ENCODE measurements at regions not wholly inside any gene's neighbourhood (a gene's known extent, or its start where the extent isn't known, plus 50 kb on each side); places are given as distances from the start of the nearest gene placed in this dataset.
A peak's percentile ranks its signal among the peaks of the same experiment; 100 is the strongest.

DNA sequence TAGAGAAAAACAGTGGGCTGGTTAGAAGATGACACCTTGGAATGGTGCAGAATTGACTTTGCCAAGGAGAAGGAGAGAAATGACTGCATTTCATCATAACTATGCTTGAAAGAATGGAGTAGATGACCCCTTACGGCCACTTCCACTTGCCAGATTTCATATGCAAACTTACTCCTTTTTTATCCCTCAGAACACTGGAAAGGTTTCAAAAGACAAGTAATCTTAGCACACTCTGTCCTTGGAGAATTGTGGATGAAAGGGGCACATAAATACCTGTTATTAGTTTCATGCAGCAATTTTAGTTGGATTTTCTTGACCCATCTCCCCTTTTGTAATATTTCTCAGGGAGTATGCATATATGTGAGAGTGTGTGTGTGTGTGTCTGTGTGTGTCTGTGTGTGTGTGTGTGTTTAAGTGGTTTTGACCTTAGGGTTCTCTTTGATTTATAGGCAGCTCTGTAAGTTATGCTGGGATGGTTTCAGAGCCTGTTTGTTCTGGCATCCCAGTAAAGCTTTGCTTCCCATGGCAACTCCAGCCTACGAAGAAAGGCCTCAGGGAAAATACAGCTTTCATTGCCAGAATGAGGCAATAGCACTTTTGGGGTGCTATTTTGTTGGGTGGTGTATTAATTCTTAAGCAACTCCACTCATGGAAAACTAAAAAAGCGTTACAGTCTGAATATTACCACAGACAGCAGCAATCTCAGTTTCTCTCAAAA lies 122.2 kb upstream of the TP63 start:
- DNase-seq (ENCODE audit: low read depth in 1 of 2, low spot score in 1 of 2): no peak
- TF ChIP-seq GABPA (IDR thresholded peaks at IDR 0.05; ENCODE audit: low read depth): no peak
- TF ChIP-seq POLR2AphosphoS5 (IDR thresholded peaks at IDR 0.05; ENCODE audit: low read depth): no peak
- TF ChIP-seq, protein P1, sequence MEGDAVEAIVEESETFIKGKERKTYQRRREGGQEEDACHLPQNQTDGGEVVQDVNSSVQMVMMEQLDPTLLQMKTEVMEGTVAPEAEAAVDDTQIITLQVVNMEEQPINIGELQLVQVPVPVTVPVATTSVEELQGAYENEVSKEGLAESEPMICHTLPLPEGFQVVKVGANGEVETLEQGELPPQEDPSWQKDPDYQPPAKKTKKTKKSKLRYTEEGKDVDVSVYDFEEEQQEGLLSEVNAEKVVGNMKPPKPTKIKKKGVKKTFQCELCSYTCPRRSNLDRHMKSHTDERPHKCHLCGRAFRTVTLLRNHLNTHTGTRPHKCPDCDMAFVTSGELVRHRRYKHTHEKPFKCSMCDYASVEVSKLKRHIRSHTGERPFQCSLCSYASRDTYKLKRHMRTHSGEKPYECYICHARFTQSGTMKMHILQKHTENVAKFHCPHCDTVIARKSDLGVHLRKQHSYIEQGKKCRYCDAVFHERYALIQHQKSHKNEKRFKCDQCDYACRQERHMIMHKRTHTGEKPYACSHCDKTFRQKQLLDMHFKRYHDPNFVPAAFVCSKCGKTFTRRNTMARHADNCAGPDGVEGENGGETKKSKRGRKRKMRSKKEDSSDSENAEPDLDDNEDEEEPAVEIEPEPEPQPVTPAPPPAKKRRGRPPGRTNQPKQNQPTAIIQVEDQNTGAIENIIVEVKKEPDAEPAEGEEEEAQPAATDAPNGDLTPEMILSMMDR (IDR thresholded peaks at IDR 0.05; ENCODE audit: insufficient read depth, low read length): no peak
- TF ChIP-seq SPI1 (IDR thresholded peaks at IDR 0.05; ENCODE audit: borderline replicate concordance, low read depth): no peak
- TF ChIP-seq, protein P2, sequence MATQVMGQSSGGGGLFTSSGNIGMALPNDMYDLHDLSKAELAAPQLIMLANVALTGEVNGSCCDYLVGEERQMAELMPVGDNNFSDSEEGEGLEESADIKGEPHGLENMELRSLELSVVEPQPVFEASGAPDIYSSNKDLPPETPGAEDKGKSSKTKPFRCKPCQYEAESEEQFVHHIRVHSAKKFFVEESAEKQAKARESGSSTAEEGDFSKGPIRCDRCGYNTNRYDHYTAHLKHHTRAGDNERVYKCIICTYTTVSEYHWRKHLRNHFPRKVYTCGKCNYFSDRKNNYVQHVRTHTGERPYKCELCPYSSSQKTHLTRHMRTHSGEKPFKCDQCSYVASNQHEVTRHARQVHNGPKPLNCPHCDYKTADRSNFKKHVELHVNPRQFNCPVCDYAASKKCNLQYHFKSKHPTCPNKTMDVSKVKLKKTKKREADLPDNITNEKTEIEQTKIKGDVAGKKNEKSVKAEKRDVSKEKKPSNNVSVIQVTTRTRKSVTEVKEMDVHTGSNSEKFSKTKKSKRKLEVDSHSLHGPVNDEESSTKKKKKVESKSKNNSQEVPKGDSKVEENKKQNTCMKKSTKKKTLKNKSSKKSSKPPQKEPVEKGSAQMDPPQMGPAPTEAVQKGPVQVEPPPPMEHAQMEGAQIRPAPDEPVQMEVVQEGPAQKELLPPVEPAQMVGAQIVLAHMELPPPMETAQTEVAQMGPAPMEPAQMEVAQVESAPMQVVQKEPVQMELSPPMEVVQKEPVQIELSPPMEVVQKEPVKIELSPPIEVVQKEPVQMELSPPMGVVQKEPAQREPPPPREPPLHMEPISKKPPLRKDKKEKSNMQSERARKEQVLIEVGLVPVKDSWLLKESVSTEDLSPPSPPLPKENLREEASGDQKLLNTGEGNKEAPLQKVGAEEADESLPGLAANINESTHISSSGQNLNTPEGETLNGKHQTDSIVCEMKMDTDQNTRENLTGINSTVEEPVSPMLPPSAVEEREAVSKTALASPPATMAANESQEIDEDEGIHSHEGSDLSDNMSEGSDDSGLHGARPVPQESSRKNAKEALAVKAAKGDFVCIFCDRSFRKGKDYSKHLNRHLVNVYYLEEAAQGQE (IDR thresholded peaks at IDR 0.05; ENCODE audit: insufficient replicate concordance, low read depth): no peak
- H3K27ac ChIP-seq (replicated peaks): no peak overlapping the region

DNA sequence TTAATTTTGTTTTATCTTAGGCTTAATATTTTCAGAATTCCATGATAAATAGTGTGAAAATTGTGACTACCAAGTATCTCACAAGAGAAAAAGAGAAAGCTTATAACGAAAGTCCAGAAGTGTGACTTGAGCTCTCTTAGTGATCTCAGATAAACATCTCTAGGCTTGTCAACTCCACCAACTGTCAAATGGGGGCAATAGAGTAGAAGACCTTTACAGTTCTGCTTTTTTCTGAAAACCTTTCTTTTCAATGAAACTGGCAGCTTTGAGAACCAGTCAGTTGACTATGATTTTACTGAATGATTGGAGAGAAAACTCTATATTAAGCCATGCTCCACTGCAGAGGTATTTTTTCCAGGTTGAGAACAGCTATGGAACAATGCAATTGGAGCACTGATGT lies 119.2 kb upstream of the TP63 start:
- TF ChIP-seq POLR2AphosphoS5 (IDR thresholded peaks at IDR 0.05; ENCODE audit: low read depth) (no peak), SPI1 (IDR thresholded peaks at IDR 0.05; ENCODE audit: borderline replicate concordance, low read depth) (peak; percentile 88)
- Histone ChIP-seq H3K27me3 (ENCODE audit: insufficient read depth, poor library complexity, severe bottlenecking) (no peaks in the 10 kb centered on the region), H3K27ac (replicated peaks) (peak overlapping the region; percentile 57), H3K4me3 (replicated peaks; ENCODE audit: insufficient read depth, low read length) (no peak overlapping the region)
- peak; percentile 6 to 41 for DNase-seq (ENCODE audit: low read depth in 1 of 2, low spot score in 1 of 2)

More for the DNA sequence above, 122.2 kb upstream of the TP63 start:
- Histone ChIP-seq H3K27me3 (ENCODE audit: insufficient read depth, poor library complexity, severe bottlenecking) (no peaks in the 10 kb centered on the region), H3K4me3 (replicated peaks; ENCODE audit: insufficient read depth, low read length) (no peak overlapping the region)

DNA sequence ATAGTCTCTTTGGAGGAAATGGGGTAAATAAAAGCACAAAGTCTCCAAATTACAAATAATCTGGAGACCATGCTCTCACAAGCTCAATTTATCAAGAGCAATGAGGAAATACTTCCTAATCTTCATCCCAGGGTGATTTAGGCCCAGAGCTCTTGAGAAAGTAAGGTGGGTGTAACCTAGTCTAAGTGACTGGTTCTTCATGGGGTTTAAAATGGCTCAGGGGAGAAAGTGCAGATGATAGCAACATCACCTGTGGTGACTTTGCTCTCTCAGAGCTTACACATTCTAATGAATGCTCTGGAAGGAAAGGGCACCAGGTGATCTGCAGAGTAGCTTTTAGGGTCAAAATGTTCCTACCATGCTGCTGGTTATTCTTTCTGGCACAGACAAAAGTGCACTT lies 118.4 kb upstream of the TP63 start:
- peak overlapping the region; percentile 57 for H3K27ac ChIP-seq (replicated peaks)
- DNase-seq (ENCODE audit: low read depth in 1 of 2, low spot score in 1 of 2): no peak

More for the DNA sequence above, 118.4 kb upstream of the TP63 start:
- Histone ChIP-seq H3K4me3 (replicated peaks; ENCODE audit: insufficient read depth, low read length) (no peak overlapping the region), H3K27me3 (ENCODE audit: insufficient read depth, poor library complexity, severe bottlenecking) (no peaks in the 10 kb centered on the region)
- TF ChIP-seq GABPA (IDR thresholded peaks at IDR 0.05; ENCODE audit: low read depth) (no peak), POLR2AphosphoS5 (IDR thresholded peaks at IDR 0.05; ENCODE audit: low read depth) (no peak), SPI1 (IDR thresholded peaks at IDR 0.05; ENCODE audit: borderline replicate concordance, low read depth) (no peak)
- TF ChIP-seq, protein P2 (IDR thresholded peaks at IDR 0.05; ENCODE audit: insufficient replicate concordance, low read depth): no peak
- TF ChIP-seq, protein P1 (IDR thresholded peaks at IDR 0.05; ENCODE audit: insufficient read depth, low read length): no peak

Measured in HL-60 (cell line).